GM12891 (cell line): ENCODE measurements at regions not wholly inside any gene's neighbourhood (a gene's known extent, or its start where the extent isn't known, plus 50 kb on each side); places are given as distances from the start of the nearest gene placed in this dataset.

Experiments used
- POLR2A ChIP-seq: IDR thresholded peaks from 2 replicates; pipeline ENCODE4 v1.6.1; 2011; ENCODE audit warnings: low read depth, low read length, control low read depth
- POLR2AphosphoS5 ChIP-seq: IDR thresholded peaks from 2 replicates; pipeline ENCODE4 v1.6.1; 2011; ENCODE audit warnings: low read depth, low read length, control low read depth
- SPI1 ChIP-seq: IDR thresholded peaks from 2 replicates; pipeline ENCODE4 v1.6.1; 2011; ENCODE audit warnings: low read depth, low read length, control low read depth
- TAF1 ChIP-seq: IDR thresholded peaks from 2 replicates; pipeline ENCODE4 v1.6.1; 2011; ENCODE audit warnings: low read depth, low read length, control low read depth

GRCh38 chrX:44035571-44035970 lies 62.4 kb upstream of the NDP start:
- no peak for TF ChIP-seq POLR2A
- TF ChIP-seq POLR2AphosphoS5 = no peak
- TF ChIP-seq TAF1 = no peak
- no peak for TF ChIP-seq SPI1
